ENCODE measurements at regions not wholly inside any gene's neighbourhood (a gene's known extent, or its start where the extent isn't known, plus 50 kb on each side); places are given as distances from the start of the nearest gene placed in this dataset.
A peak's percentile ranks its signal among the peaks of the same experiment; 100 is the strongest.

DNA sequence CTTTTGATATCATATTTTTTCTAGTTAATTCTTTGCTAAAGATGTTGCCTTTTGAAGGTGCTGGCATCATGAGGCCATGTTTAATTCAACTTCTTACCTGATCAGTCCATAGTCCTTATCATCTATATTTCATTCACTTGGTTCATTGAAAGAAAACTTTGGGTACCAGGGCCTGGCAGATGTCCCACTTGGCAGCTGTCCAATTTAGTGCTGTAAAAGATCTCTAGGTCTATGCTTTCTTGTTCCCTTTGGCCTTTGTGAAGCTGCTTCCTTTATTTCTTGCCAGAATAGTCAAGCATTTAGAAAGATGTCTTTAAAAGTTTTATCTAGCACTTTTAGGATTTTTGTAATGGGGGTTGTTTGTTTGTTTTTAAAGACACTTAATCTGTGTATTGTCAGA lies 61.7 kb upstream of the EYA4 start:
- peaks cover 0 to 14% (median 0%) of the 10 kb centered on the region in 8 donors for H3K9me3 ChIP-seq
- no peaks in the 10 kb centered on the region for H3K4me1 ChIP-seq
- H3K27me3 ChIP-seq (replicated peaks in 1 of 7) = peaks cover 0 to 4% (median 0%) of the 10 kb centered on the region in 7 donors
- no peak overlapping the region for H3K4me3 ChIP-seq
- intact Hi-C loops (cut with DNase I; ENCODE audit: low total_unique reads) = no loop called here
- no peak for DNase-seq
- H3K36me3 ChIP-seq = no peaks in the 10 kb centered on the region
- no peak overlapping the region for H3K27ac ChIP-seq
- TF ChIP-seq, protein P1, sequence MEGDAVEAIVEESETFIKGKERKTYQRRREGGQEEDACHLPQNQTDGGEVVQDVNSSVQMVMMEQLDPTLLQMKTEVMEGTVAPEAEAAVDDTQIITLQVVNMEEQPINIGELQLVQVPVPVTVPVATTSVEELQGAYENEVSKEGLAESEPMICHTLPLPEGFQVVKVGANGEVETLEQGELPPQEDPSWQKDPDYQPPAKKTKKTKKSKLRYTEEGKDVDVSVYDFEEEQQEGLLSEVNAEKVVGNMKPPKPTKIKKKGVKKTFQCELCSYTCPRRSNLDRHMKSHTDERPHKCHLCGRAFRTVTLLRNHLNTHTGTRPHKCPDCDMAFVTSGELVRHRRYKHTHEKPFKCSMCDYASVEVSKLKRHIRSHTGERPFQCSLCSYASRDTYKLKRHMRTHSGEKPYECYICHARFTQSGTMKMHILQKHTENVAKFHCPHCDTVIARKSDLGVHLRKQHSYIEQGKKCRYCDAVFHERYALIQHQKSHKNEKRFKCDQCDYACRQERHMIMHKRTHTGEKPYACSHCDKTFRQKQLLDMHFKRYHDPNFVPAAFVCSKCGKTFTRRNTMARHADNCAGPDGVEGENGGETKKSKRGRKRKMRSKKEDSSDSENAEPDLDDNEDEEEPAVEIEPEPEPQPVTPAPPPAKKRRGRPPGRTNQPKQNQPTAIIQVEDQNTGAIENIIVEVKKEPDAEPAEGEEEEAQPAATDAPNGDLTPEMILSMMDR (IDR thresholded peaks at IDR 0.05 in 8 of 11, conservative IDR thresholded peaks at IDR 0.05 in 3 of 11) = no peak
- TF ChIP-seq POLR2AphosphoS5 (IDR thresholded peaks at IDR 0.05) (no peak), POLR2A (IDR thresholded peaks at IDR 0.05) (no peak)

DNA sequence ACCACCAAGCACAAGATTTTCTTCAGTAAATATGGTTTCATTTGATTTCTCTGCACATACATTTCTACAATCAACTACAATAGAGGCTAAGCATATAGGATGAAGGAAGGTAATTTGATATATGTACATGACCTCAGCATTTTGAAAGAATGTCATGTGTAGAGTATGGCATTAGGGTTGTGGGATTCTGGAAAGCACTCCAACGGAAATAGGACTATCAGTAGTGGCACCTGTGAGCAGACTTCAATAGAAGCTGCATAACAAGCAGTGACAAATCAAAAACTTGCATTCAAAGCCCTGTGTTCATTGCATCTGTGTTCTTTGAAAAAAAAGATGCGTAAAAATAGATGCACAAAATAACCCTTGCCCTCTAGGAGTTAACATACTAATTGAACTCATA lies 57.5 kb upstream of the EYA4 start:
- Histone ChIP-seq H3K4me3 (no peak overlapping the region), H3K27ac (no peak overlapping the region), H3K9me3 (peaks cover 0 to 8% (median 0%) of the 10 kb centered on the region in 8 donors), H3K27me3 (replicated peaks in 1 of 7) (peaks cover 0 to 4% (median 0%) of the 10 kb centered on the region in 7 donors), H3K4me1 (no peaks in the 10 kb centered on the region), H3K36me3 (no peaks in the 10 kb centered on the region)
- intact Hi-C loops (cut with DNase I; ENCODE audit: low total_unique reads) = no loop called here
- 66 to 81% (median 76%) methylated on average over 2 of the region's 2 CpGs for WGBS, 5 donors
- no peak for DNase-seq
- no peak for TF ChIP-seq POLR2A (IDR thresholded peaks at IDR 0.05)
- TF ChIP-seq POLR2AphosphoS5 (IDR thresholded peaks at IDR 0.05) = no peak
- TF ChIP-seq, protein P1 (IDR thresholded peaks at IDR 0.05 in 8 of 11, conservative IDR thresholded peaks at IDR 0.05 in 3 of 11) = no peak

DNA sequence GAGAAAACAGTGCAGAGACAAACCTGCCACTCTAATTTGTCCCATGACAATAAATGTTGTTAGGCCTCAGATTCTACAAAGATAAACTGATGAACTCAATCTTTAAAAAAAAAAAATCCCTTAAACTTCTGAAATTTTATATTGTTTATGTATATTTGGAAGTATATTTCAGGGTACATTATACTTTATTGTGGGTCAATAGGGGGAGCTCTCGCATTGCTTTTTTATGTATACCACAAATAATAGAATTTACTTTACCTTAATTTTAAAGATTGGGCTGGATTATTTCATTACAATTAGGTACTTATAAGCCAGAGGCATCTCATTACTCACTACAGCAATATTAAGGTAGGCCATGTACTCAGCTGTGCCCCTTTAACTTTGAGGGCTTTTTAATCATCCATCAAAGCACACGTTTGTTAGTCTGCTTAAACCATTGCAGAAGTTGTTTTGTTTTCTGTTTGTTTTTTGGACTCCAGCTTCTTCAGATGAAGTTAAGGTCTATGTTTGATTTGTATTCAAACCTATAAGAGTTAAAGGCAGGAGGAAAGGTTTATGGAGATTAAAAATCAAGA lies 56.3 kb upstream of the EYA4 start:
- Histone ChIP-seq H3K27ac (no peak overlapping the region), H3K36me3 (no peaks in the 10 kb centered on the region), H3K4me3 (no peak overlapping the region), H3K27me3 (replicated peaks in 1 of 7) (peaks cover 0 to 4% (median 0%) of the 10 kb centered on the region in 7 donors), H3K9me3 (no peaks in the 10 kb centered on the region), H3K4me1 (no peaks in the 10 kb centered on the region)
- TF ChIP-seq, protein P1 (IDR thresholded peaks at IDR 0.05 in 8 of 11, conservative IDR thresholded peaks at IDR 0.05 in 3 of 11) = peak in 3 of 11 experiments; percentile 17 to 32 (median 31)
- no peak for TF ChIP-seq POLR2A (IDR thresholded peaks at IDR 0.05)
- DNase-seq = no peak
- intact Hi-C loops (cut with DNase I; ENCODE audit: low total_unique reads) = no loop called here
- 27 to 39% (median 37%) methylated on average over 2 of the region's 2 CpGs for WGBS, 5 donors

DNA sequence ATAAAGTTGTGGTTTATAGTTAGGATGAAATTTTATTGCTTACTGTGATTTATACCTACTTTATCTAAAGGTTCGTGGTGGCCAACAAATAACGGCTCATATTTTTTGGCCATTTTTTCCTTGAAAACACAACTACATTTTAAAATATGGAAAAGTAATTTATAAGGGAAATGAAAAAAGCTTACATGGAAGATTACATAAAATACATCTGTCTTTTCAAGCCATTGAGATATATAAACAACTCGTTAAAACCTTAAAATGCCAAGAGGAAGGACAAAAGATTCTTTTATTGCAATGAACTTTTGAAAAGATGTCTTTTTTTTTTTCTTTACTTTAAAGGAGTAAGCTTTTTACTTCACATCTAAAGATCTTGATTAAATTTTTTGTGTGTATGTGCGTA lies 55.4 kb upstream of the EYA4 start:
- H3K9me3 ChIP-seq = no peaks in the 10 kb centered on the region
- no peak overlapping the region for H3K27ac ChIP-seq
- WGBS, 5 donors = 80 to 85% (median 81%) methylated on average over 4 of the region's 4 CpGs
- no peak overlapping the region for H3K4me3 ChIP-seq
- H3K36me3 ChIP-seq = no peaks in the 10 kb centered on the region
- no peak for DNase-seq
- intact Hi-C loops (cut with DNase I; ENCODE audit: low total_unique reads) = no loop called here
- peaks cover 0 to 4% (median 0%) of the 10 kb centered on the region in 7 donors for H3K27me3 ChIP-seq (replicated peaks in 1 of 7)
- no peaks in the 10 kb centered on the region for H3K4me1 ChIP-seq
- TF ChIP-seq, protein P1 (IDR thresholded peaks at IDR 0.05 in 8 of 11, conservative IDR thresholded peaks at IDR 0.05 in 3 of 11) = no peak
- no peak for TF ChIP-seq POLR2AphosphoS5 (IDR thresholded peaks at IDR 0.05)
- no peak for TF ChIP-seq POLR2A (IDR thresholded peaks at IDR 0.05)

Data from spleen (tissue), 11 donors.